ENCODE measurements at regions not wholly inside any gene's neighbourhood (a gene's known extent, or its start where the extent isn't known, plus 50 kb on each side); places are given as distances from the start of the nearest gene placed in this dataset.

- TF ChIP-seq POLR2AphosphoS5 (IDR thresholded peaks at IDR 0.05; ENCODE audit: low read depth, low read length) (no peak), SIN3A (IDR thresholded peaks at IDR 0.05; ENCODE audit: borderline replicate concordance, low read depth, low read length) (no peak), RCOR1 (IDR thresholded peaks at IDR 0.05; ENCODE audit: low read length) (no peak), MAX (IDR thresholded peaks at IDR 0.05; ENCODE audit: low read depth) (no peak)
These were observed 236.9 kb downstream of the SIPA1L2 start for GRCh38 chr1:232393010-232393409.

Measured in SK-N-SH (cell line).